Calu3 (cell line): ENCODE measurements at regions not wholly inside any gene's neighbourhood (a gene's known extent, or its start where the extent isn't known, plus 50 kb on each side); places are given as distances from the start of the nearest gene placed in this dataset.

Experiments used
- BruUV-seq: library from RNA; stranded (reverse); fragments of 400-500 nt; replicated peaks from 2 replicates; lab custom pipeline; 2021; lab: Mats Ljungman, UMichigan
- CTCF ChIA-PET: fragments of 300-600 bp; sonication (Branson Sonifier 250); formaldehyde crosslinking; loops from one replicate; lab custom pipeline; 2022; ENCODE audit warnings: antibody characterized with exemption; lab: Charles Lee
- DNase-seq: peaks from one replicate; pipeline ENCODE4 v3.0.0; 2022
- H3K27ac Mint-ChIP-seq: one replicate; pipeline ENCODE4 v1.8.0; 2022; ENCODE audit warnings: mixed read lengths; ENCODE audit not compliant: unreplicated experiment
- H3K27me3 Mint-ChIP-seq: one replicate; pipeline ENCODE4 v1.8.0; 2022; ENCODE audit warnings: mixed read lengths; ENCODE audit not compliant: unreplicated experiment
- H3K36me3 Mint-ChIP-seq: one replicate; pipeline ENCODE4 v1.8.0; 2022; ENCODE audit warnings: mild to moderate bottlenecking, moderate library complexity, mixed read lengths; ENCODE audit not compliant: insufficient read depth, unreplicated experiment
- H3K4me1 Mint-ChIP-seq: one replicate; pipeline ENCODE4 v1.8.0; 2022; ENCODE audit warnings: mild to moderate bottlenecking, low read depth, mixed read lengths; ENCODE audit not compliant: unreplicated experiment
- H3K4me3 Mint-ChIP-seq: one replicate; pipeline ENCODE4 v1.8.0; 2022; ENCODE audit warnings: mild to moderate bottlenecking, low read depth, moderate library complexity, mixed read lengths; ENCODE audit not compliant: unreplicated experiment
- H3K9me3 Mint-ChIP-seq: one replicate; pipeline ENCODE4 v1.8.0; 2022; ENCODE audit warnings: low read depth, mixed read lengths; ENCODE audit not compliant: unreplicated experiment
- CTCF ChIP-seq: fragments of 200-600 bp; IDR thresholded peaks from one replicate; pipeline ENCODE4 v1.8.0; 2022; ENCODE audit warnings: antibody characterized with exemption; ENCODE audit not compliant: unreplicated experiment
- intact Hi-C: fragments of 100-400 bp; cut with micrococcal nuclease; formaldehyde crosslinking; loops from one replicate; pipeline ENCODE4 v1.10.0; 2022; ENCODE audit not compliant: unreplicated experiment

DNA sequence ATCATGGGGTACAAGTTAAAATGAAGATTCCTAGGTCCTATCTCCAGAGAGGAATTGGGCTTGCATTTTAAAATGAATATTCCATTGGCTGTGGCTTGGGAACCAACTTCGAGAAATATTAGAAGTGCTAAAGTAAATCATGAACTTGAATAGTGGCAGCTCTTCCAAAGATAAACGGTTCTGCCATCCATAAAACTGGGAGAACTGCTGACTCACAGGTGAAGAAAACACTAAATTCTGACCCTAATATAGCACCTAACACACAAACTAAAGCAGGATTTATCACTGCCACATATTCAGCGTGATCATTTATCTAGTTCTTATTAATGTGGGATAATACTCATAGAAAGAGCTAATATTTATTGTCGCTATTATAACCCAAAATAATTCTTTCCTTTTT, 508.1 kb upstream of the ID4 start:
- Mint-ChIP-seq H3K36me3 (no peaks in the 10 kb centered on the region), H3K9me3 (peaks cover 13% of the 10 kb centered on the region), H3K27ac (no peak overlapping the region), H3K4me3 (no peak overlapping the region), H3K27me3 (no peaks in the 10 kb centered on the region), H3K4me1 (no peaks in the 10 kb centered on the region)
- CTCF ChIA-PET = interaction anchor here (0.5 kb wide), 1 partner anchor 556 kb away, joined by 4 read pairs; no protein-coding TSS in a partner anchor
- TF ChIP-seq CTCF = no peak
- intact Hi-C loops = no loop called here
- BruUV-seq = no TSS peak
- DNase-seq = no peak

DNA sequence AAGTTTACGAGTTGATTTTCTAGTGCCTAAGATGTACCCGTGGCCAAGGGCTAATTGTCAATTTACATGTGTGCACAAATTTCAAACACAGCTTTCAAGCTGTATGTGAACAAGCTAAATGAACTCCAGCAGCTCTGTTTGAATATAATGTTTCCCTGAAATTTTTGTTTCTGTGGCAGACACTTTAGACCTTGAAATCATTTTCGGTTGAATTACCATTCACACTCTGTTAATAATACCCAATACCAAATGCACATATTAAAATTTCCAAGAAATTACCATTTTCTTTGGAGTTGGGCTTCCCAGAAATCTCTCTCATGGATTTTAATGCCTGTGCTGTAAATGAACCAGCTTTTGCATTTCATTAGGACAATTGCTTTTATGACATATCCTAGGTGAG, 506.1 kb upstream of the ID4 start:
- BruUV-seq = no TSS peak
- CTCF ChIA-PET = interaction anchor here (0.6 kb wide), 1 partner anchor 19 kb away, joined by 6 read pairs; no protein-coding TSS in a partner anchor
- H3K4me3 Mint-ChIP-seq = no peak overlapping the region

DNA sequence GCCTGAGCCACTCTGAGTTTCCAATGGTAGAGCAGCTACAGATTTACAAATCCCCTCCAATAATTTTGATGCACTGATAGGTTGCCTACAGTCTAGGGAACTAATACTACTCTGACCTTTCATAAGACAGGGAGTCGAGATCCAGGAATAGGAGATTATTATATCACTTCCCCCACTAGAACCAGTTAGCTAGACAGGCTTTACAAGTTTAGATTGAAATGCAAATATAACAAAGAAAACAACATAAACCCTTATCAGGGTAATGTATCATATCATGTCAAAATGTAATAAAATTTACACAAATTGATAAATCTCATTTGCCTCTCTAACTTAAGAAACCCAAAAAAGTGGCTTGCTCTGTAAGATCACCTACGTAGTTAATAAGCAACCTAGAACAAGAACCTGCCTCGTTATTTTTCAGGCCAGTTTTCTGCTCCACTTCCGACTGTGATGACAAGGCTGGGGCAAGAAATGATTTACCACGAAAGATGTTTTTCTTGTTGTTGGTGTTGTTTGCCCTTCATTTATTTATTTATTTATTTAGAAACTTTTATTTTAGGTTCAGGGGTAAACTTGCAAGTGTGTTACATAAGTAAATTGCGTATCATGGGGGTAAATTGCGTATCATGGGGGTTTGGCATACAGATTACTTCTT, 504.2 kb upstream of the ID4 start:
- Mint-ChIP-seq H3K4me3 (no peak overlapping the region), H3K27ac (no peak overlapping the region), H3K4me1 (no peaks in the 10 kb centered on the region), H3K27me3 (no peaks in the 10 kb centered on the region), H3K9me3 (peaks cover 11% of the 10 kb centered on the region), H3K36me3 (no peaks in the 10 kb centered on the region)
- intact Hi-C loops = no loop called here
- no peak for DNase-seq
- no peak for TF ChIP-seq CTCF
- CTCF ChIA-PET = no interaction called here
- no TSS peak for BruUV-seq

More for the DNA sequence above, 506.1 kb upstream of the ID4 start:
- Mint-ChIP-seq H3K36me3 (no peaks in the 10 kb centered on the region), H3K27me3 (no peaks in the 10 kb centered on the region), H3K27ac (no peak overlapping the region), H3K4me1 (no peaks in the 10 kb centered on the region), H3K9me3 (peaks cover 12% of the 10 kb centered on the region)
- intact Hi-C loops = no loop called here
- TF ChIP-seq CTCF = no peak
- no peak for DNase-seq

- BruUV-seq = no TSS peak
- no peak for TF ChIP-seq CTCF
- CTCF ChIA-PET = interaction anchor here (0.6 kb wide), 1 partner anchor 343 kb away, joined by 3 read pairs; no protein-coding TSS in a partner anchor
- no peaks in the 10 kb centered on the region for H3K4me1 Mint-ChIP-seq
- H3K4me3 Mint-ChIP-seq = no peak overlapping the region
- no peaks in the 10 kb centered on the region for H3K36me3 Mint-ChIP-seq
- peak; percentile 10 for DNase-seq
- intact Hi-C loops = no loop called here
- H3K9me3 Mint-ChIP-seq = peaks cover 9% of the 10 kb centered on the region
- no peak overlapping the region for H3K27ac Mint-ChIP-seq
- H3K27me3 Mint-ChIP-seq = no peaks in the 10 kb centered on the region
These were observed 503.2 kb upstream of the ID4 start for GRCh38 chr6:19333936-19334335.
